ENCODE measurements at regions not wholly inside any gene's neighbourhood (a gene's known extent, or its start where the extent isn't known, plus 50 kb on each side); places are given as distances from the start of the nearest gene placed in this dataset.

GRCh38 chr9:109551651-109552050 lies 53.5 kb upstream of the PTPN3 start:
- Histone ChIP-seq H3K4me3 (ENCODE audit: extremely low read depth in 1 of 4, insufficient read depth in 2 of 4, low read depth in 3 of 4, low read length in 4 of 4) (no peak overlapping the region), H3K36me3 (ENCODE audit: control insufficient read depth in 2 of 4, insufficient read depth in 4 of 4, low read length in 3 of 4) (no peaks in the 10 kb centered on the region), H2BK15ac (ENCODE audit: low read length) (no peak overlapping the region), H3K9me3 (ENCODE audit: insufficient read depth in 2 of 2, low read depth in 1 of 2, low read length in 1 of 2) (no peaks in the 10 kb centered on the region), H4K5ac (ENCODE audit: insufficient read length, low read depth, low read length) (no peak overlapping the region), H2BK120ac (replicated peaks; ENCODE audit: low read depth, low read length) (no peak overlapping the region), H2BK20ac (ENCODE audit: low read length) (no peak overlapping the region), H3K9ac (replicated peaks in 1 of 4; ENCODE audit: extremely low read depth in 1 of 4, low read depth in 3 of 4, low read length in 3 of 4) (no peak overlapping the region), H3K79me1 (ENCODE audit: low read depth, low read length) (no peaks in the 10 kb centered on the region), H3K56ac (replicated peaks; ENCODE audit: insufficient read length, low read depth, low read length) (no peak overlapping the region), H3K18ac (ENCODE audit: extremely low read depth, low read length) (no peak overlapping the region), H2BK12ac (ENCODE audit: low read depth, low read length) (no peak overlapping the region), H4K8ac (ENCODE audit: extremely low read depth, insufficient read depth, low read length) (no peak overlapping the region), H3K4ac (replicated peaks; ENCODE audit: insufficient read length, low read depth, low read length) (no peak overlapping the region), H3K4me2 (ENCODE audit: insufficient read depth in 1 of 2, low read depth in 2 of 2, low read length in 2 of 2) (no peak overlapping the region), H2BK5ac (ENCODE audit: low read depth, low read length) (no peak overlapping the region), H3K23ac (ENCODE audit: insufficient read length) (no peak overlapping the region), H2AK5ac (ENCODE audit: low read depth, low read length) (no peak overlapping the region), H4K91ac (replicated peaks; ENCODE audit: insufficient read length, low read length) (no peak overlapping the region), H3K27ac (ENCODE audit: low read depth, low read length) (no peak overlapping the region), H3K23me2 (ENCODE audit: low read depth, low read length) (no peaks in the 10 kb centered on the region; the same call in 1 of the 2 replicates), H3K4me1 (replicated peaks in 1 of 4; ENCODE audit: control insufficient read depth in 3 of 4, insufficient read depth in 4 of 4, low read length in 3 of 4) (peaks cover 2 to 6% (median 4%) of the 10 kb centered on the region in 4 experiments; a peak in 6 of 7 replicates), H3K14ac (ENCODE audit: insufficient read length) (no peak overlapping the region), H3K79me2 (ENCODE audit: control insufficient read depth in 1 of 2, insufficient read depth in 2 of 2, low read length in 2 of 2) (peaks cover 0 to 3% of the 10 kb centered on the region in 2 experiments; a peak in 1 of 4 replicates), H2AFZ (ENCODE audit: low read length) (0 out of 2 replicates have a peak overlapping the region, but pooled peaks have one; percentile 47), H4K20me1 (replicated peaks in 1 of 2; ENCODE audit: control insufficient read depth in 1 of 2, insufficient read depth in 2 of 2, low read length in 2 of 2) (no peaks in the 10 kb centered on the region), H3K27me3 (replicated peaks in 1 of 4; ENCODE audit: control insufficient read depth in 3 of 4, extremely low read depth in 1 of 4, insufficient read depth in 3 of 4, low read length in 3 of 4) (no peaks in the 10 kb centered on the region; a peak in 1 of 7 replicates)
- no peak for DNase-seq (ENCODE audit: low read depth in 1 of 2, low spot score in 2 of 2)
- CTCF ChIA-PET (ENCODE audit: partially characterized antibody): no interaction called here
- POLR2A ChIA-PET (ENCODE audit: partially characterized antibody): no interaction called here
- FAIRE-seq: no peak
- TF ChIP-seq RXRA (IDR thresholded peaks at IDR 0.05; ENCODE audit: insufficient read depth, low read depth, low read length) (no peak), TCF12 (IDR thresholded peaks at IDR 0.05; ENCODE audit: low read depth, low read length) (no peak), RAD21 (IDR thresholded peaks at IDR 0.05 in 1 of 2, conservative IDR thresholded peaks at IDR 0.05 in 1 of 2; ENCODE audit: low read depth in 2 of 2, low read length in 2 of 2) (no peak), HDAC6 (IDR thresholded peaks at IDR 0.05; ENCODE audit: low read depth, low read length) (no peak), POLR2AphosphoS5 (IDR thresholded peaks at IDR 0.05; ENCODE audit: low read depth, low read length) (no peak), SP4 (IDR thresholded peaks at IDR 0.05; ENCODE audit: low read length) (no peak), RBBP5 (IDR thresholded peaks at IDR 0.05; ENCODE audit: borderline replicate concordance, low read depth, low read length) (no peak)
